ENCODE measurements at regions not wholly inside any gene's neighbourhood (a gene's known extent, or its start where the extent isn't known, plus 50 kb on each side); places are given as distances from the start of the nearest gene placed in this dataset.
"Not testable (repeated sequence)": the region's sequence is repeated elsewhere in the genome, so short reads cannot be mapped to it uniquely, and the experiment has no call there.

DNA sequence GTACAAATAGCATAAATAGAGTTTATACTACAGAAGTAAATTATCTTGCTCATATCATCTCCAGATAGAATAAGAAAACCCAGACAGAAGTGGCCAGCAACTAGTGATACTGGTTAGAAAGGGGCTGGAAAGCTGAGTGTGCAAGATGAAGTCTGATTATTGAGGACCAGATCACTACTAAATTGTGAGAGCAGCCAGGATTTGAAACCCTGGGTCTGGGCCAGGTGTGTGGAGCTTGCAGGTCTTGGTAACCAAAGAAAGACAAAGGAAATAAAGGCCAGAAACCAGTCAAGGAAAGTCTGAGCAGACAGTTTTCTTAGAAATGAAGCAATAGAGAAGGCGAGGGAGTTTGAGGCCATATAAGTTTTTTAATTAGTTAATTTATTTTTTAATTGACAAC is 611.8 kb downstream of the ETNK1 start:
- Mint-ChIP-seq H3K36me3 (no peaks in the 10 kb centered on the region), H3K4me1 (no peaks in the 10 kb centered on the region), H3K4me3 (no peak overlapping the region), H3K9me3 (peaks cover 0 to 4% (median 0%) of the 10 kb centered on the region in 7 donors), H3K27ac (no peak overlapping the region), H3K27me3 (no peaks in the 10 kb centered on the region)
- Histone ChIP-seq H3K9me3 (ENCODE audit: control insufficient read depth in 2 of 2, low read length in 2 of 2) (no peaks in the 10 kb centered on the region), H3K4me3 (ENCODE audit: low read depth, low read length) (no peak overlapping the region), H3K4me1 (ENCODE audit: control insufficient read depth, insufficient read depth, low read length, poor library complexity, severe bottlenecking) (no peaks in the 10 kb centered on the region), H3K36me3 (ENCODE audit: control insufficient read depth, insufficient read depth, low read length) (no peaks in the 10 kb centered on the region), H3K27me3 (ENCODE audit: control insufficient read depth, insufficient read depth, low read length) (no peaks in the 10 kb centered on the region), H3K27ac (ENCODE audit: insufficient read depth, low read length, poor library complexity, severe bottlenecking) (no peak overlapping the region)
- DNase-seq (no peak), ATAC-seq (ENCODE audit: low read depth in 2 of 2) (no peak)

DNA sequence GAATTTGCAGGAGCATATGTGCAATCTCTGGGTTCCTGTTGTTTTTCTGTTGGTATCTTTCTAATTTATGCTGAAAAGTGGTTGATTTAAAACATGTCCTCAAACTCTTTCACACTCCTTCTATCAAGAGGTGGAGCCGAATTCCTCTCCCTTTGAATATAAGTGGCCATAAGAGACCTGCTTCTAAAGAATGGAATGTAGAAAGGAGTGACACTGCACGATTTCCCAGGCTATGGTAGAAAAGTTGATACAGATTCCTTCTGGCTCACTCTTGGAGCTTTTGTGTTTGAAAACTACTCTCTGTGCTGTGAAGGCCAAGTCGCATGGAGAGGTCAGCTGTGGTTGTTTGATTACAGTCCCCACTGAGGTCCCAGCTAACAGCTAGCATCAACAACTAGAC is 613.2 kb downstream of the ETNK1 start:
- Mint-ChIP-seq H3K36me3 (no peaks in the 10 kb centered on the region), H3K9me3 (peaks cover 0 to 4% (median 0%) of the 10 kb centered on the region in 7 donors), H3K4me3 (no peak overlapping the region), H3K27me3 (no peaks in the 10 kb centered on the region), H3K27ac (no peak overlapping the region), H3K4me1 (no peaks in the 10 kb centered on the region)
- Histone ChIP-seq H3K27ac (ENCODE audit: insufficient read depth, low read length, poor library complexity, severe bottlenecking) (no peak overlapping the region), H3K36me3 (ENCODE audit: control insufficient read depth, insufficient read depth, low read length) (no peaks in the 10 kb centered on the region), H3K4me1 (ENCODE audit: control insufficient read depth, insufficient read depth, low read length, poor library complexity, severe bottlenecking) (no peaks in the 10 kb centered on the region), H3K27me3 (ENCODE audit: control insufficient read depth, insufficient read depth, low read length) (no peaks in the 10 kb centered on the region), H3K4me3 (ENCODE audit: low read depth, low read length) (no peak overlapping the region), H3K9me3 (ENCODE audit: control insufficient read depth in 2 of 2, low read length in 2 of 2) (no peaks in the 10 kb centered on the region)
- no peak for DNase-seq
- no peak for ATAC-seq (ENCODE audit: low read depth in 2 of 2)

DNA sequence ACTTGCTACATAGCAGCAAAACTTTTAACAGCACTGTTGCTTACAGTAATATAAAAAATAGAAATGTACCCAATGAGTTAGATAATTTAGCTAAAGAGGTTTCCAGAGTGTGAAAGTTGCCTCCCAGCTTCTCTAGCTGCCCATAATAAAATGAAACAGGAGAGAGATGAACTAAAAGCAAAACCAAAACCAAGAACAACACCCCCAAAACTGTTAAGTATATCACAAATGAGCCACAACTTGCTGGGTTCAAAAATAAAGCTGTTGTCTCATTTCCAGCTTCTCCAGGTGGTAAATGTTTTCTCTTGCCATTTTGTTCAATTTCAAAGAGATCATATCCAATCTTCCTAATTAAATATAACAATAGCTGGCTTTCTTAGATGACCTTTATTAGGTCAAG is 614.0 kb downstream of the ETNK1 start:
- ATAC-seq (ENCODE audit: low read depth in 2 of 2), result no peak
- Histone ChIP-seq H3K9me3 (ENCODE audit: control insufficient read depth in 2 of 2, low read length in 2 of 2) (no peaks in the 10 kb centered on the region), H3K4me3 (ENCODE audit: low read depth, low read length) (no peak overlapping the region), H3K4me1 (ENCODE audit: control insufficient read depth, insufficient read depth, low read length, poor library complexity, severe bottlenecking) (no peaks in the 10 kb centered on the region), H3K27me3 (ENCODE audit: control insufficient read depth, insufficient read depth, low read length) (no peaks in the 10 kb centered on the region), H3K27ac (ENCODE audit: insufficient read depth, low read length, poor library complexity, severe bottlenecking) (no peak overlapping the region), H3K36me3 (ENCODE audit: control insufficient read depth, insufficient read depth, low read length) (no peaks in the 10 kb centered on the region)
- H3K36me3 Mint-ChIP-seq, result no peaks in the 10 kb centered on the region
- no peaks in the 10 kb centered on the region for H3K4me1 Mint-ChIP-seq
- no peak for DNase-seq
- H3K27ac Mint-ChIP-seq, result no peak overlapping the region
- peaks cover 0 to 4% (median 0%) of the 10 kb centered on the region in 7 donors for H3K9me3 Mint-ChIP-seq
- H3K27me3 Mint-ChIP-seq, result no peaks in the 10 kb centered on the region
- H3K4me3 Mint-ChIP-seq, result no peak overlapping the region

DNA sequence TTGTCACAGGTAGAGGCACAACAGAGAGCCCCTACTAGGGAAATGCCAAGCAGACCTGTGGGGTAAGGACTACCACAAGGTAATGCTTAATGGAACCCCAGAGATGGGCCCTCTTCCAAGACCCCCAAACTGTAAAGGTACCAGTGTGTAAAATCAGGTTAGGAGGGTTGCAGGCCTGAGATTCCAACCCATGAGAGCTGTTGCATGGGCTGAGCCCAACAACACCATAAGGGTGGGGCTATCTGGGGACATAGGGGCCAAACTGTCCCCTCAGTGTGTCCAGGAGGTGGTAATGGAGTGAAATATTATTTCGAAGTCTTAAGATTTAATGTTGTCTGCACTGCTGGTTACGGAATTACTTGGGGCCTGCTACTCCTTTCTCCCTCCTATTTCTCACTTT is 620.2 kb downstream of the ETNK1 start:
- Histone ChIP-seq H3K9me3 (ENCODE audit: control insufficient read depth in 2 of 2, low read length in 2 of 2) (no peaks in the 10 kb centered on the region), H3K4me3 (ENCODE audit: low read depth, low read length) (no peak overlapping the region), H3K27me3 (ENCODE audit: control insufficient read depth, insufficient read depth, low read length) (no peaks in the 10 kb centered on the region), H3K27ac (ENCODE audit: insufficient read depth, low read length, poor library complexity, severe bottlenecking) (no peak overlapping the region), H3K36me3 (ENCODE audit: control insufficient read depth, insufficient read depth, low read length) (no peaks in the 10 kb centered on the region), H3K4me1 (ENCODE audit: control insufficient read depth, insufficient read depth, low read length, poor library complexity, severe bottlenecking) (no peaks in the 10 kb centered on the region)
- Mint-ChIP-seq H3K36me3 (no peaks in the 10 kb centered on the region), H3K9me3 (peaks cover 0 to 4% (median 1%) of the 10 kb centered on the region in 7 donors), H3K27me3 (no peaks in the 10 kb centered on the region), H3K4me1 (no peaks in the 10 kb centered on the region), H3K4me3 (no peak overlapping the region), H3K27ac (no peak overlapping the region)
- ATAC-seq (ENCODE audit: low read depth in 2 of 2) (no peak), DNase-seq (no peak)

DNA sequence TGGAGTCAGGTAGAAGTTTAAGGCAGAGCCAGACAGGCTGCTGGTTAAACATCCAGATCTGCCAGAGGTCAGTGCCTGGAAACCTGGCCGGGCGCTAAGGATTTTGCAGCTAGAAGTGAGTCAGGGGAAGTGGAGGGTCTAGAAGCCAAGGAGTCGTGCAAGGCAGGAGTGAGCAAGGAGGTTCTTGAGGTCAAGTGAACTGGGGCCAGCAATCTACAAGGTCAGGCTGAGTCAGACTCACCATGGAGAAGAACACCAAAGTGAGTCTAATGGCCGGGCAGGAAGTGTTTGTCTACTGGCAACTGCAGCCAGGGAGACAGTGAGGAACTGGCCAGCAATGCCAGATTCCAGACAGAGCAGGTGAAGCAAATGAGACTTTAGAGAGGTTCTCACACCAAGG is 628.2 kb downstream of the ETNK1 start:
- no peak overlapping the region for H3K4me3 Mint-ChIP-seq
- ATAC-seq (ENCODE audit: low read depth in 2 of 2), result no peak
- H3K4me1 Mint-ChIP-seq, result no peaks in the 10 kb centered on the region
- H3K36me3 Mint-ChIP-seq, result no peaks in the 10 kb centered on the region
- H3K27ac ChIP-seq (ENCODE audit: insufficient read depth, low read length, poor library complexity, severe bottlenecking), result no peak overlapping the region
- H3K4me1 ChIP-seq (ENCODE audit: control insufficient read depth, insufficient read depth, low read length, poor library complexity, severe bottlenecking), result no peaks in the 10 kb centered on the region
- H3K27me3 ChIP-seq (ENCODE audit: control insufficient read depth, insufficient read depth, low read length), result no peaks in the 10 kb centered on the region
- DNase-seq, result no peak
- H3K36me3 ChIP-seq (ENCODE audit: control insufficient read depth, insufficient read depth, low read length), result no peaks in the 10 kb centered on the region
- no peak overlapping the region for H3K27ac Mint-ChIP-seq
- H3K27me3 Mint-ChIP-seq, result no peaks in the 10 kb centered on the region
- H3K9me3 Mint-ChIP-seq, result peaks cover 0 to 18% (median 3%) of the 10 kb centered on the region in 7 donors
- H3K9me3 ChIP-seq (ENCODE audit: control insufficient read depth in 2 of 2, low read length in 2 of 2), result no peaks in the 10 kb centered on the region
- no peak overlapping the region for H3K4me3 ChIP-seq (ENCODE audit: low read depth, low read length)

DNA sequence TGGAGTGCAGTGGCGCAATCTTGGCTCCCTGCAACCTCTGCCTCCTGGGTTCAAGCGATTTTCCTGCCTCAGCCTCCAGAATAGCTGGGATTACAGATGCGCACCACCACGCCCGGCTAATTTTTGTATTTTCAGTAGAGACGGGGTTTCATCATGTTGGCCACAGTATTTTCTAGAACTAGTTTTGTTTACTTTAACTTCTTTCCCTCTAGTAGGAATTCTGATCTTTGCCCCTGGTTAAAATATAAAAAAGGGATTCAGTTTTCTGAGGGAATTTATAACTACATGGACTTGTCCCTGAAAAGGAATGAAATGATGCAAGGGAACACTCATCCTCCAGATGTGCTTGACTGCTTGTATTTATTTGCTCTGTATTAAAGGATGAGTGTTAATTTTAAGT is 628.9 kb downstream of the ETNK1 start:
- H3K27ac ChIP-seq (ENCODE audit: insufficient read depth, low read length, poor library complexity, severe bottlenecking); H3K27ac Mint-ChIP-seq; H3K9me3 ChIP-seq (ENCODE audit: control insufficient read depth in 2 of 2, low read length in 2 of 2); DNase-seq; H3K27me3 Mint-ChIP-seq; ATAC-seq (ENCODE audit: low read depth in 2 of 2); H3K36me3 Mint-ChIP-seq; H3K4me3 ChIP-seq (ENCODE audit: low read depth, low read length); H3K27me3 ChIP-seq (ENCODE audit: control insufficient read depth, insufficient read depth, low read length); H3K4me1 Mint-ChIP-seq; H3K4me1 ChIP-seq (ENCODE audit: control insufficient read depth, insufficient read depth, low read length, poor library complexity, severe bottlenecking); H3K4me3 Mint-ChIP-seq; H3K36me3 ChIP-seq (ENCODE audit: control insufficient read depth, insufficient read depth, low read length): not testable (repeated sequence)
- peaks cover 0 to 18% (median 3%) of the 10 kb centered on the region in 7 donors for H3K9me3 Mint-ChIP-seq

DNA sequence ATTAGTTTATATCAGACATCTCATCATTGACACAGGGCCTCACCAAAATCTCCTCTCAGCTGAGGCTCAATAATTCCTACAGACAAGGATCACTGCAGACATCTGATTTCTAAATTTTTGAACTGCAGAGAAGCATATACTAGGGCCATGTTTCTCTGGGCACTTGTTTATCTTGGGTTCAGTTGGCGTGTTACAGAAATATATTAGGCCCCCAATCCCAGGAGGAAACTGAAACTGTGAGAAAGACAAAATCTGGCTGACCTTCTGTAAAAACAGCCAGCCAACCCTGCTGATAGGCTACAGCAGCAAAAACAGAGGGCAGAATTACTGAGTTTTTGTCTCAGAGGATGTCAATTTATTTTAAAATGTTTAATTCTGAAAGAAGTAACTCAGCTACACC is 634.6 kb downstream of the ETNK1 start:
- Histone ChIP-seq H3K27me3 (ENCODE audit: control insufficient read depth, insufficient read depth, low read length) (no peaks in the 10 kb centered on the region), H3K9me3 (ENCODE audit: control insufficient read depth in 2 of 2, low read length in 2 of 2) (no peaks in the 10 kb centered on the region), H3K4me3 (ENCODE audit: low read depth, low read length) (no peak overlapping the region), H3K27ac (ENCODE audit: insufficient read depth, low read length, poor library complexity, severe bottlenecking) (no peak overlapping the region), H3K4me1 (ENCODE audit: control insufficient read depth, insufficient read depth, low read length, poor library complexity, severe bottlenecking) (no peaks in the 10 kb centered on the region), H3K36me3 (ENCODE audit: control insufficient read depth, insufficient read depth, low read length) (no peaks in the 10 kb centered on the region)
- Mint-ChIP-seq H3K27ac (no peak overlapping the region), H3K4me3 (no peak overlapping the region), H3K9me3 (peaks cover 0 to 14% (median 2%) of the 10 kb centered on the region in 7 donors), H3K4me1 (no peaks in the 10 kb centered on the region), H3K36me3 (no peaks in the 10 kb centered on the region), H3K27me3 (no peaks in the 10 kb centered on the region)
- DNase-seq (no peak), ATAC-seq (ENCODE audit: low read depth in 2 of 2) (no peak)

DNA sequence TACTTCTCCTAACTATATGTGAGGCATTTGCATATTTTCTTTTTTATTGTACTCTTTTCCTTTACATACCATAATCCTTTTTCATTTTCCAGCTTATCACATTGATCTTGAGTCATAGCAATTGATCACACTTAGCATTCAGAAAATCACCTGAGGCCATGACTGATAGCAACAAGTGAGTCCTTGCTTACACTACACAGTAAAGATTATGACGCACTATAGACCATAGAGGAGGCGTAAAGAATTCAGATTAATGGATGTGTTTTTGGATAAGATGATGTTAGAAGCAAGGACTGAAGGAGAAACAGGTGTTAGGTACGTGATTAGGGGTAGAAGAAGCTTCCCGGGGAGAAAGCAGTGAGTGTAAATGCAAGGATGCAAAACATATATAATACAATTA is 637.7 kb downstream of the ETNK1 start:
- peaks cover 0 to 8% (median 2%) of the 10 kb centered on the region in 7 donors for H3K9me3 Mint-ChIP-seq
- Histone ChIP-seq H3K4me3 (ENCODE audit: low read depth, low read length) (no peak overlapping the region), H3K9me3 (ENCODE audit: control insufficient read depth in 2 of 2, low read length in 2 of 2) (no peaks in the 10 kb centered on the region), H3K27me3 (ENCODE audit: control insufficient read depth, insufficient read depth, low read length) (no peaks in the 10 kb centered on the region), H3K27ac (ENCODE audit: insufficient read depth, low read length, poor library complexity, severe bottlenecking) (no peak overlapping the region), H3K4me1 (ENCODE audit: control insufficient read depth, insufficient read depth, low read length, poor library complexity, severe bottlenecking) (no peaks in the 10 kb centered on the region), H3K36me3 (ENCODE audit: control insufficient read depth, insufficient read depth, low read length) (no peaks in the 10 kb centered on the region)
- H3K4me3 Mint-ChIP-seq, result no peak overlapping the region
- H3K4me1 Mint-ChIP-seq, result no peaks in the 10 kb centered on the region
- no peak overlapping the region for H3K27ac Mint-ChIP-seq
- H3K27me3 Mint-ChIP-seq, result no peaks in the 10 kb centered on the region
- no peaks in the 10 kb centered on the region for H3K36me3 Mint-ChIP-seq
- DNase-seq (no peak), ATAC-seq (ENCODE audit: low read depth in 2 of 2) (no peak)

Data from CD4-positive, CD25-positive, alpha-beta regulatory T cell (primary cell).